Gastrocnemius medialis (tissue), 4 donors: ENCODE measurements at regions not wholly inside any gene's neighbourhood (a gene's known extent, or its start where the extent isn't known, plus 50 kb on each side); places are given as distances from the start of the nearest gene placed in this dataset.

Experiments
- ATAC-seq, 2 donors: fragments of 150-250 bp; one replicate each; pipeline ENCODE4 v1.9.1; 2016
- DNase-seq, 2 donors: peaks; one replicate each; pipeline ENCODE4 v3.0.0-alpha.2; 2019
- H3K27ac ChIP-seq, 4 donors: fragments of 200-600 bp; sonication (generic); 1 replicate in 1 of 4; 2 replicates in 3 of 4; pipeline ENCODE4 v1.5.1; 2016 to 2018; ENCODE audit warnings: mild to moderate bottlenecking in 2 of 4, moderate library complexity in 1 of 4
- H3K27me3 ChIP-seq, 3 donors: fragments of 200-600 bp; sonication (generic) in 2 of 3; 1 replicate in 1 of 3; 2 replicates in 2 of 3; pipeline versions ENCODE4 v1.5.1 to v1.6.0; 2016 to 2019; ENCODE audit warnings: mild to moderate bottlenecking in 1 of 3, moderate library complexity in 1 of 3
- H3K36me3 ChIP-seq, 2 donors: fragments of 200-600 bp; sonication (generic) in 1 of 2; one replicate each; pipeline ENCODE4 v1.5.1; 2017 to 2018
- H3K4me1 ChIP-seq, 2 donors: fragments of 200-600 bp; sonication (generic) in 1 of 2; one replicate each; pipeline ENCODE4 v1.5.1; 2016 to 2017; ENCODE audit warnings: mild to moderate bottlenecking in 2 of 2
- H3K4me3 ChIP-seq, 4 donors: fragments of 200-600 bp; sonication (generic) in 3 of 4; 1 replicate in 1 of 4; 2 replicates in 3 of 4; pipeline ENCODE4 v1.5.1; 2016 to 2019; ENCODE audit warnings: mild to moderate bottlenecking in 2 of 4
- H3K9me3 ChIP-seq, 3 donors: fragments of 200-600 bp; sonication (generic) in 2 of 3; 1 replicate in 1 of 3; 2 replicates in 2 of 3; pipeline ENCODE4 v1.5.1; 2016 to 2019
- POLR2A ChIP-seq, 2 donors: fragments of 450-650 bp; IDR thresholded peaks; one replicate each; pipeline ENCODE4 v1.6.1; 2017; ENCODE audit warnings: antibody characterized with exemption in 2 of 2, mild to moderate bottlenecking in 2 of 2, moderate library complexity in 2 of 2
- in situ Hi-C, 4 donors: fragments of 200-750 bp; cut with MboI; loops; one replicate each; pipeline versions ENCODE4 v1.15.0 to v1.8.0; 2017; ENCODE audit warnings: low sequenced_read_pairs in 4 of 4
- intact Hi-C: fragments of 100-400 bp; cut with DNase I; formaldehyde crosslinking; loops from one replicate; pipeline ENCODE4 v1.15.1; 2023; ENCODE audit warnings: low total_unique reads
- TF ChIP-seq, protein P1 (sequence below), 5 experiments: fragments of 450-650 bp in 3 of 5; fragments of 200-600 bp in 2 of 5; sonication (generic) in 2 of 5; IDR thresholded peaks in 4 of 5; conservative IDR thresholded peaks in 1 of 5; 1 replicate in 4 of 5; 2 replicates in 1 of 5; pipeline ENCODE4 v1.5.1; 2016 to 2019; ENCODE audit warnings: antibody characterized with exemption in 5 of 5, mild to moderate bottlenecking in 3 of 5, moderate library complexity in 3 of 5

DNA sequence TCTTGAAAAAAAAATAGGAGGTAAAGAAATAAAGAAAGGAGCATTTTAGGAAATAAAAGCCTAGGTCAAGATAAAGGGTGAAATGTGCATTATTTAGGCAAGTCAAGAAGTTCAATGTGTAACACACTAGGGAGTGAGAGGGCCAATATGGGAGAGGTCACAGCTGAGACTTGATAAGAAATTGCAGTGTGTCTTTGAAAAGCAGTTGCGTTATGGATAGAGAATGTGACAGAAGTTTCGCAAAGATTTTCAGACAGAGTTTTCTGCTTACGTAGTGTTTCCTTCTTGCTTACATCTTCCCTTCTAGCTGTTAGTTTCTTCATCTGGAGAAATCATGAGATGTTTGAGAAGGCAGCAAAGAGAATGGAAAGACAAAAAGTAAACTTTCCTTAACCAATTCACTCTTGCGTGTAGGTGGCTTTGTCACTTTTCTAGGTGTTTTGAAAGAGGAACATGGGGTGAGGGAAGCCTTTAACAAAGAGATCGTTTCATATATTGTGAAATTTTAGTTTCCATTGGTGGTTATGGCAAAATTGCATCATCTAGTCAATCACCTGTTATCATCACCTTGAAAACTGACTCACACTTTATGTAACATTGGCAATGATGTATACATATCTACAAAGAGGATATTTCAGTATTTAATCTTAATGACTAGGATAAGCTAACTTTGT is 975.5 kb downstream of the OLFM4 start:
- no peaks in the 10 kb centered on the region for H3K4me1 ChIP-seq
- H3K9me3 ChIP-seq, result no peaks in the 10 kb centered on the region
- no peak for ATAC-seq
- H3K27ac ChIP-seq, result no peak overlapping the region
- TF ChIP-seq POLR2A (IDR thresholded peaks at IDR 0.05), result no peak
- TF ChIP-seq, protein P1, sequence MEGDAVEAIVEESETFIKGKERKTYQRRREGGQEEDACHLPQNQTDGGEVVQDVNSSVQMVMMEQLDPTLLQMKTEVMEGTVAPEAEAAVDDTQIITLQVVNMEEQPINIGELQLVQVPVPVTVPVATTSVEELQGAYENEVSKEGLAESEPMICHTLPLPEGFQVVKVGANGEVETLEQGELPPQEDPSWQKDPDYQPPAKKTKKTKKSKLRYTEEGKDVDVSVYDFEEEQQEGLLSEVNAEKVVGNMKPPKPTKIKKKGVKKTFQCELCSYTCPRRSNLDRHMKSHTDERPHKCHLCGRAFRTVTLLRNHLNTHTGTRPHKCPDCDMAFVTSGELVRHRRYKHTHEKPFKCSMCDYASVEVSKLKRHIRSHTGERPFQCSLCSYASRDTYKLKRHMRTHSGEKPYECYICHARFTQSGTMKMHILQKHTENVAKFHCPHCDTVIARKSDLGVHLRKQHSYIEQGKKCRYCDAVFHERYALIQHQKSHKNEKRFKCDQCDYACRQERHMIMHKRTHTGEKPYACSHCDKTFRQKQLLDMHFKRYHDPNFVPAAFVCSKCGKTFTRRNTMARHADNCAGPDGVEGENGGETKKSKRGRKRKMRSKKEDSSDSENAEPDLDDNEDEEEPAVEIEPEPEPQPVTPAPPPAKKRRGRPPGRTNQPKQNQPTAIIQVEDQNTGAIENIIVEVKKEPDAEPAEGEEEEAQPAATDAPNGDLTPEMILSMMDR (IDR thresholded peaks at IDR 0.05 in 4 of 5, conservative IDR thresholded peaks at IDR 0.05 in 1 of 5), result no peak
- in situ Hi-C loops (no loop called here), intact Hi-C loops (no loop called here)
- no peak for DNase-seq
- no peak overlapping the region for H3K4me3 ChIP-seq
- H3K27me3 ChIP-seq, result no peaks in the 10 kb centered on the region
- no peaks in the 10 kb centered on the region for H3K36me3 ChIP-seq

DNA sequence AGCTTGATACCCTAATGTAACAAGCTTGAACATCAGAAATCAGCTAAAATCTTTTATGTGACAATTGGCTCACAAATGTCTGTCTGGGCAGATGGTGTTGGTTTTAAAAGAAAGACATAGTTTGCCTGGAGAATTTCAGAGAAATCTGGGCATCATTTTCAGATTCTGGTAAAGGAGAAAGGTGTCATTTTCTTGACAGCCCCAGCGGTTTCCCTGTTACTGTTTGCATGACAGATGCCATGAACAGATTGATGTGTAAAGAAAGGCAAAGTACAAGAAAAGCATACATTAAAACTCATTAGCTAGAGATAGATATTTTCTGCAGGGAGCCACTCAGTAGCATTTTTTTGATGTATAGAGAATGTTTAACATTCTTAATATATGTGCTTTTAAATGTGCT is 987.9 kb downstream of the OLFM4 start:
- no peak for DNase-seq
- intact Hi-C loops, result no loop called here
- no peak for TF ChIP-seq POLR2A (IDR thresholded peaks at IDR 0.05)
- TF ChIP-seq, protein P1 (IDR thresholded peaks at IDR 0.05 in 4 of 5, conservative IDR thresholded peaks at IDR 0.05 in 1 of 5), result no peak

DNA sequence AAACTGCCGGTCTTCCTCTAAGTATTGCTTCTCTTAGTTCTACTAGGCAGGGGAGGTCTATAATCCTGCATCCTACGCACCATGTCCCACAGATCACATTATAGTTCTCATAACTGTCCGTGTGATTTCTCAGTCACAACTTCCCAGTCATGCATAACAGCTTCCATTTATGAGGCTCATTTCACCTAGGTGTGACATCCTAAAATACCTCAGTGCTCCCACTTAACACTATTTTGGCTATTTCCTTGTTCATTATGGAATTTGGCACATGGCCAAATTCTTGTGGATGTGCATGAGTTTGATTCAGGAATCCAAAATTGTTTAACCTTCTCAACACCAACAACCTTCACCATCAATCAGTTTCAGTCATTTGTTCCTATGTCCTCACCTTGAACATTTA is 989.9 kb downstream of the OLFM4 start:
- in situ Hi-C loops, result no loop called here

More for the DNA sequence above, 987.9 kb downstream of the OLFM4 start:
- H3K27me3 ChIP-seq, result no peaks in the 10 kb centered on the region
- no peak overlapping the region for H3K27ac ChIP-seq
- H3K4me1 ChIP-seq, result no peaks in the 10 kb centered on the region
- in situ Hi-C loops, result no loop called here
- no peak for ATAC-seq
- H3K4me3 ChIP-seq, result no peak overlapping the region
- no peaks in the 10 kb centered on the region for H3K36me3 ChIP-seq
- H3K9me3 ChIP-seq, result no peaks in the 10 kb centered on the region

DNA sequence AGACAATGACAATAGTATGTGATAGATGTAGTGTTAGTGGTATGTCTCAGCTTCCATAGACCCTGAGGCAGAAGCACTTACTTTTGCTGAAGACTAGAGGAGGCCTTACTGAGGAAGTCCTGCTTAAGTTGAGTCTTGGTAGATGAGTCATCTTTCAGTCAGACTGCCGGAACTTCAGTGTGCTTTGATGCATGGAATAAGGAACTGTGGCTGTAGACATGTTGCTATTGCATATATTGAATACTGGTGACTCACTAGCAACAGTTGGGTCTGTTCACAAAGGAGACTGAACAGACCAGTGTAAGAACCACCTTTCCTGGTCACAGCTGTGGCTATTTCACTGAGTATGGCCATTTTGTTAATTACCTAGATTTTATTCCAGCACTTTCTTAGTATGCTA is 1000.6 kb downstream of the OLFM4 start:
- DNase-seq (no peak), ATAC-seq (no peak)
- intact Hi-C loops (no loop called here), in situ Hi-C loops (no loop called here)
- no peak overlapping the region for H3K4me3 ChIP-seq
- H3K27ac ChIP-seq, result no peak overlapping the region
- no peaks in the 10 kb centered on the region for H3K9me3 ChIP-seq
- H3K4me1 ChIP-seq, result no peaks in the 10 kb centered on the region
- H3K36me3 ChIP-seq, result no peaks in the 10 kb centered on the region
- no peaks in the 10 kb centered on the region for H3K27me3 ChIP-seq
- no peak for TF ChIP-seq POLR2A (IDR thresholded peaks at IDR 0.05)
- TF ChIP-seq, protein P1 (IDR thresholded peaks at IDR 0.05 in 4 of 5, conservative IDR thresholded peaks at IDR 0.05 in 1 of 5), result no peak

More for the DNA sequence above, 989.9 kb downstream of the OLFM4 start:
- intact Hi-C loops, result no loop called here
- H3K36me3 ChIP-seq, result no peaks in the 10 kb centered on the region
- no peaks in the 10 kb centered on the region for H3K27me3 ChIP-seq
- no peak for TF ChIP-seq POLR2A (IDR thresholded peaks at IDR 0.05)
- TF ChIP-seq, protein P1 (IDR thresholded peaks at IDR 0.05 in 4 of 5, conservative IDR thresholded peaks at IDR 0.05 in 1 of 5), result no peak
- DNase-seq (no peak), ATAC-seq (no peak)
- H3K9me3 ChIP-seq, result no peaks in the 10 kb centered on the region
- no peak overlapping the region for H3K27ac ChIP-seq
- H3K4me3 ChIP-seq, result no peak overlapping the region
- no peaks in the 10 kb centered on the region for H3K4me1 ChIP-seq

DNA sequence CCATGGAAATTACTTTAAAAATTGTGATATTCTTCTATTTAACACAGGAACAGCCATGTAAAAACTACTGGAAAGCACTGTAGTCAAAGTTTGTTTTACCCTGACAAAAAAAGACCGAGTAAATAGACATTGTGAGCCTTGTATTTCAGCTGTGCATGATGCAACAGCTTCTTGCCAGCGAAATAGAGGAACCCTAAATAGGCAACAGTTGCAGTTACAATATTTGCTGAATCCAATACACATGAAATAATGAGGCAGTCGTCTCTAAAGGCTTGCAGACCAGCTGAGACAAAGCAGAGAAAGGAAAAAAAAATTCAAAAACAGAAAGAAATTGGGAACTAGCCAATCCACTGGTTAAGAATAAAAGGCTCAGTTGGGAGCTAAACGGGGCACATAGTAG is 1001.1 kb downstream of the OLFM4 start:
- no peak for DNase-seq

More for the DNA sequence above, 1001.1 kb downstream of the OLFM4 start:
- Histone ChIP-seq H3K4me3 (no peak overlapping the region), H3K4me1 (no peaks in the 10 kb centered on the region), H3K9me3 (no peaks in the 10 kb centered on the region), H3K27me3 (no peaks in the 10 kb centered on the region), H3K36me3 (no peaks in the 10 kb centered on the region), H3K27ac (no peak overlapping the region)
- TF ChIP-seq, protein P1 (IDR thresholded peaks at IDR 0.05 in 4 of 5, conservative IDR thresholded peaks at IDR 0.05 in 1 of 5), result no peak
- TF ChIP-seq POLR2A (IDR thresholded peaks at IDR 0.05), result no peak
- intact Hi-C loops (no loop called here), in situ Hi-C loops (no loop called here)
- ATAC-seq, result no peak
